H1 (cell line): ENCODE measurements at regions not wholly inside any gene's neighbourhood (a gene's known extent, or its start where the extent isn't known, plus 50 kb on each side); places are given as distances from the start of the nearest gene placed in this dataset.

Experiments used
- CTCF ChIA-PET: fragments of 300-600 bp; sonication (Branson Sonifier 250); formaldehyde crosslinking; loops from one replicate; lab custom pipeline; 2021; ENCODE audit not compliant: partially characterized antibody; lab: Charles Lee
- POLR2A ChIA-PET: fragments of 300-600 bp; sonication (Branson Sonifier 250); formaldehyde crosslinking; loops from one replicate; lab custom pipeline; 2021; ENCODE audit warnings: inconsistent platforms; ENCODE audit not compliant: partially characterized antibody; lab: Charles Lee
- DNase-seq, 2 experiments: peaks; one replicate each; pipeline versions ENCODE4 v3.0.0 to v3.0.0-alpha.2; 2010 to 2022; ENCODE audit warnings: low spot score in 2 of 2, low read depth in 1 of 2, mixed read lengths in 1 of 2
- FAIRE-seq: peaks from 2 replicates; lab custom pipeline; 2011; peaks lifted over from hg19 to GRCh38; lab: Jason Lieb, UNC
- H2AFZ ChIP-seq: 2 replicates; pipeline ENCODE4 v1.8.1; 2012; ENCODE audit warnings: low read length, inconsistent platforms
- H2AK5ac ChIP-seq: 2 replicates; pipeline ENCODE4 v1.6.1; 2013; ENCODE audit warnings: low read depth, low read length
- H2BK120ac ChIP-seq: replicated peaks from 2 replicates; pipeline ENCODE3; 2013; ENCODE audit warnings: low read depth, low read length, inconsistent platforms
- H2BK12ac ChIP-seq: 2 replicates; pipeline ENCODE4 v1.6.1; 2013; ENCODE audit warnings: low read depth, low read length
- H2BK15ac ChIP-seq: 2 replicates; pipeline ENCODE4 v1.6.1; 2013; ENCODE audit warnings: low read length
- H2BK20ac ChIP-seq: 2 replicates; pipeline ENCODE4 v1.6.1; 2013; ENCODE audit warnings: low read length
- H2BK5ac ChIP-seq: 2 replicates; pipeline ENCODE4 v1.6.1; 2013; ENCODE audit warnings: low read depth, low read length
- H3K14ac ChIP-seq: 2 replicates; pipeline ENCODE4 v1.6.1; 2013; ENCODE audit warnings: inconsistent platforms; ENCODE audit not compliant: insufficient read length
- H3K18ac ChIP-seq: 2 replicates; pipeline ENCODE4 v1.6.1; 2013; ENCODE audit warnings: low read length; ENCODE audit errors: extremely low read depth
- H3K23ac ChIP-seq: 2 replicates; pipeline ENCODE4 v1.6.1; 2013; ENCODE audit warnings: inconsistent platforms; ENCODE audit not compliant: insufficient read length
- H3K23me2 ChIP-seq: 2 replicates; pipeline ENCODE4 v1.6.1; 2013; ENCODE audit warnings: low read depth, low read length
- H3K27ac ChIP-seq: 2 replicates; pipeline ENCODE4 v1.6.1; 2011; ENCODE audit warnings: low read depth, low read length, inconsistent platforms
- H3K27me3 ChIP-seq, 4 experiments: replicated peaks in 1 of 4; 1 replicate in 1 of 4; 2 replicates in 3 of 4; pipeline versions ENCODE4 v1.6.1 to v1.8.1; 2011 to 2013; ENCODE audit warnings: low read length in 3 of 4, mild to moderate bottlenecking in 3 of 4, inconsistent platforms in 2 of 4, mixed read lengths in 2 of 4, moderate library complexity in 1 of 4; ENCODE audit not compliant: control insufficient read depth in 3 of 4, insufficient read depth in 3 of 4; ENCODE audit errors: extremely low read depth in 1 of 4
- H3K36me3 ChIP-seq, 4 experiments: 2 replicates each; pipeline versions ENCODE4 v1.6.1 to v1.8.1; 2011 to 2013; ENCODE audit warnings: mild to moderate bottlenecking in 4 of 4, low read length in 3 of 4, moderate library complexity in 2 of 4, control low read depth in 1 of 4, inconsistent platforms in 1 of 4; ENCODE audit not compliant: insufficient read depth in 4 of 4, control insufficient read depth in 2 of 4
- H3K4ac ChIP-seq: replicated peaks from 2 replicates; pipeline ENCODE3; 2013; ENCODE audit warnings: low read length, low read depth, mixed read lengths, inconsistent platforms; ENCODE audit not compliant: insufficient read length
- H3K4me1 ChIP-seq, 4 experiments: replicated peaks in 1 of 4; 1 replicate in 1 of 4; 2 replicates in 3 of 4; pipeline versions ENCODE4 v1.6.1 to v1.8.1; 2011 to 2013; ENCODE audit warnings: low read length in 3 of 4, inconsistent platforms in 2 of 4, mixed read lengths in 1 of 4; ENCODE audit not compliant: insufficient read depth in 4 of 4, control insufficient read depth in 3 of 4
- H3K4me2 ChIP-seq, 2 experiments: 2 replicates each; pipeline versions ENCODE4 v1.6.1 to v1.8.1; 2011 to 2013; ENCODE audit warnings: low read depth in 2 of 2, low read length in 2 of 2, control low read depth in 1 of 2, inconsistent platforms in 1 of 2, mild to moderate bottlenecking in 1 of 2; ENCODE audit not compliant: insufficient read depth in 1 of 2
- H3K4me3 ChIP-seq, 4 experiments: fragments of 200-600, 300-600 bp in 1 of 4; sonication (generic), shearing (Covaris generic), sonication (Bioruptor Twin) in 1 of 4; 2 replicates each; pipeline versions ENCODE4 v1.5.1 to v1.8.1; 2011 to 2016; ENCODE audit warnings: low read length in 4 of 4, low read depth in 3 of 4, control low read depth in 2 of 4, inconsistent platforms in 2 of 4, mild to moderate bottlenecking in 2 of 4, mixed read lengths in 1 of 4, moderate library complexity in 1 of 4; ENCODE audit not compliant: insufficient read depth in 2 of 4; ENCODE audit errors: extremely low read depth in 1 of 4
- H3K56ac ChIP-seq: replicated peaks from 2 replicates; pipeline ENCODE3; 2013; ENCODE audit warnings: low read depth, mild to moderate bottlenecking, mixed read lengths, low read length, inconsistent platforms; ENCODE audit not compliant: insufficient read length
- H3K79me1 ChIP-seq: 2 replicates; pipeline ENCODE4 v1.6.1; 2013; ENCODE audit warnings: low read depth, low read length, control low read depth
- H3K79me2 ChIP-seq, 2 experiments: 2 replicates each; pipeline versions ENCODE4 v1.6.1 to v1.8.1; 2012 to 2013; ENCODE audit warnings: low read length in 2 of 2, mild to moderate bottlenecking in 2 of 2, inconsistent platforms in 1 of 2; ENCODE audit not compliant: insufficient read depth in 2 of 2, control insufficient read depth in 1 of 2
- H3K9ac ChIP-seq, 4 experiments: replicated peaks in 1 of 4; 1 replicate in 1 of 4; 2 replicates in 3 of 4; pipeline versions ENCODE4 v1.6.1 to v1.8.1; 2011 to 2013; ENCODE audit warnings: low read depth in 3 of 4, low read length in 3 of 4, control low read depth in 2 of 4, mild to moderate bottlenecking in 2 of 4, moderate library complexity in 2 of 4, inconsistent platforms in 1 of 4; ENCODE audit errors: extremely low read depth in 1 of 4
- H3K9me3 ChIP-seq, 2 experiments: 2 replicates each; pipeline versions ENCODE4 v1.6.1 to v1.8.1; 2012 to 2013; ENCODE audit warnings: mild to moderate bottlenecking in 2 of 2, moderate library complexity in 2 of 2, control low read depth in 1 of 2, inconsistent platforms in 1 of 2, low read depth in 1 of 2, low read length in 1 of 2, mixed read lengths in 1 of 2; ENCODE audit not compliant: insufficient read depth in 2 of 2
- H4K20me1 ChIP-seq, 2 experiments: replicated peaks in 1 of 2; 2 replicates each; pipeline versions ENCODE3 to v1.8.1; 2011 to 2013; ENCODE audit warnings: inconsistent platforms in 2 of 2, low read length in 2 of 2, mild to moderate bottlenecking in 1 of 2; ENCODE audit not compliant: insufficient read depth in 2 of 2, control insufficient read depth in 1 of 2
- H4K5ac ChIP-seq: 2 replicates; pipeline ENCODE4 v1.6.1; 2013; ENCODE audit warnings: low read length, low read depth, mixed read lengths, inconsistent platforms; ENCODE audit not compliant: insufficient read length
- H4K8ac ChIP-seq: 2 replicates; pipeline ENCODE4 v1.8.0; 2013; ENCODE audit warnings: mild to moderate bottlenecking, moderate library complexity, low read length, inconsistent platforms; ENCODE audit not compliant: insufficient read depth; ENCODE audit errors: extremely low read depth
- H4K91ac ChIP-seq: replicated peaks from 2 replicates; pipeline ENCODE3; 2013; ENCODE audit warnings: low read length, mixed read lengths, inconsistent platforms; ENCODE audit not compliant: insufficient read length
- ASH2L ChIP-seq: fragments of 200-600, 300-600 bp; sonication (generic); IDR thresholded peaks from one replicate; pipeline ENCODE4 v1.7.1; 2017; ENCODE audit warnings: low read length
- BACH1 ChIP-seq: IDR thresholded peaks from 2 replicates; pipeline ENCODE4 v1.6.1; 2012; ENCODE audit warnings: low read length, improper control_type of control experiment
- BCL11A ChIP-seq, 2 experiments: IDR thresholded peaks; one replicate each; pipeline ENCODE4 v1.6.1; 2011; ENCODE audit warnings: low read depth in 2 of 2, low read length in 2 of 2, mild to moderate bottlenecking in 2 of 2
- BRCA1 ChIP-seq: IDR thresholded peaks from 2 replicates; pipeline ENCODE4 v1.6.1; 2012; ENCODE audit warnings: low read depth, low read length, improper control_type of control experiment
- CBX8 ChIP-seq: fragments of 300-800, 300-1000 bp; sonication (generic); IDR thresholded peaks from 2 replicates; pipeline ENCODE4 v1.7.1; 2016; ENCODE audit warnings: low read depth, low read length, borderline replicate concordance
- CHD1 ChIP-seq: IDR thresholded peaks from 2 replicates; pipeline ENCODE4 v1.6.1; 2012; ENCODE audit warnings: low read depth, low read length, improper control_type of control experiment
- CHD2 ChIP-seq: IDR thresholded peaks from 2 replicates; pipeline ENCODE4 v1.6.1; 2012; ENCODE audit warnings: low read length, improper control_type of control experiment
- FOSL1 ChIP-seq: IDR thresholded peaks from 2 replicates; pipeline ENCODE4 v1.6.1; 2011; ENCODE audit warnings: mild to moderate bottlenecking, low read depth, low read length, moderate library complexity; ENCODE audit not compliant: insufficient read depth
- NRF1 ChIP-seq: IDR thresholded peaks from 2 replicates; pipeline ENCODE4 v1.6.1; 2011; ENCODE audit warnings: mild to moderate bottlenecking, low read depth, low read length, improper control_type of control experiment
- POLR2A ChIP-seq, 2 experiments: IDR thresholded peaks; 1 replicate in 1 of 2; 2 replicates in 1 of 2; pipeline ENCODE4 v1.6.1; 2011; ENCODE audit warnings: low read depth in 2 of 2, low read length in 2 of 2, mild to moderate bottlenecking in 2 of 2; ENCODE audit errors: control extremely low read depth in 1 of 2
- RFX5 ChIP-seq: IDR thresholded peaks from 2 replicates; pipeline ENCODE4 v1.6.1; 2011; ENCODE audit warnings: low read depth, low read length, improper control_type of control experiment, borderline replicate concordance
- RNF2 ChIP-seq: fragments of 200-900, 300-1000 bp; sonication (generic); IDR thresholded peaks from 2 replicates; pipeline ENCODE4 v1.7.1; 2016; ENCODE audit warnings: borderline replicate concordance, low read depth, mild to moderate bottlenecking, antibody characterized with exemption, low read length; ENCODE audit not compliant: poor library complexity, severe bottlenecking; ENCODE audit errors: missing control alignments
- RXRA ChIP-seq: IDR thresholded peaks from 2 replicates; pipeline ENCODE4 v1.6.1; 2011; ENCODE audit warnings: low read depth, mild to moderate bottlenecking, low read length, moderate library complexity; ENCODE audit not compliant: insufficient read depth
- SAP30 ChIP-seq: fragments of 300-600 bp; sonication (generic); IDR thresholded peaks from 2 replicates; pipeline ENCODE4 v1.7.1; 2012; ENCODE audit warnings: low read length, moderate library complexity, mild to moderate bottlenecking, inconsistent platforms; ENCODE audit not compliant: insufficient read depth, insufficient replicate concordance
- SRF ChIP-seq: IDR thresholded peaks from 2 replicates; pipeline ENCODE4 v1.6.1; 2011; ENCODE audit warnings: mild to moderate bottlenecking, low read depth, low read length, moderate library complexity
- SUZ12 ChIP-seq: fragments of 200-600 bp; sonication (generic); IDR thresholded peaks from 2 replicates; pipeline ENCODE4 v1.6.1; 2012; ENCODE audit warnings: mild to moderate bottlenecking, inconsistent platforms, low read length, moderate library complexity, mixed read lengths
- TBP ChIP-seq: IDR thresholded peaks from 2 replicates; pipeline ENCODE4 v1.6.1; 2011; ENCODE audit warnings: low read depth, low read length, improper control_type of control experiment
- WGBS, 2 experiments: shearing (Covaris generic) in 1 of 2; methylation state at CpG; one replicate each; pipeline versions ENCODE4 v1.1.6 to v1.1.7; 2013 to 2015; ENCODE audit warnings: low lambda C conversion rate in 2 of 2, mixed read lengths in 2 of 2, inconsistent platforms in 1 of 2, low coverage in 1 of 2, missing lambda C conversion rate in 1 of 2; ENCODE audit not compliant: insufficient replicate concordance in 2 of 2, insufficient coverage in 1 of 2, insufficient read length in 1 of 2; ENCODE audit errors: extremely low coverage in 1 of 2, missing lambda C conversion rate in 1 of 2; 5-methylcytosine and 5-hydroxymethylcytosine counted together

DNA sequence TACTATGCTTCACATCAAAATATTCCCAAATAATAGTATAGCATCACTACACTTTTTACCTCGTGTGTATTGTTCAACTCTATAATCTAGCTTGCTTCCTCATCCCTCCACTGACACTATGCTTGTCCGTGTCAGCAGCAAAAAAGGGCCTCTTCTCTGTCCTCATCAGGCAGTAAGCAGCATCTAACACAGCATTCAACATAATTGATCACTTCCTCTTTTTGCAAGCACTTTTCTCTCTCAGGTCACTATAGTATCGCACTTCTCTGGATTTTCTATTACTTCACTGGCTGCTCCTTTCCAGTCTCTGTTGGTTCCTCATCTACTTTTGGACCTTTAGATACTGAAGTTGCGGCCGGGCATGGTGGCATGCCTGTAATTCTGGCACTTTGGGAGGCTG lies 64.9 kb upstream of the ZSWIM2 start:
- Histone ChIP-seq H3K79me2 (no peaks in the 10 kb centered on the region), H3K4me1 (no peaks in the 10 kb centered on the region), H3K23ac (no peak overlapping the region), H2BK20ac (no peak overlapping the region), H4K91ac (no peak overlapping the region), H3K23me2 (no peaks in the 10 kb centered on the region), H4K20me1 (no peaks in the 10 kb centered on the region), H3K9ac (no peak overlapping the region), H4K8ac (no peak overlapping the region), H3K79me1 (no peaks in the 10 kb centered on the region), H4K5ac (no peak overlapping the region), H3K4me2 (no peak overlapping the region), H3K27me3 (no peaks in the 10 kb centered on the region; a peak in 1 of 7 replicates), H2BK12ac (no peak overlapping the region), H3K27ac (no peak overlapping the region), H3K56ac (no peak overlapping the region), H3K36me3 (no peaks in the 10 kb centered on the region), H2AFZ (no peak overlapping the region), H3K18ac (no peak overlapping the region), H3K14ac (no peak overlapping the region), H2BK15ac (no peak overlapping the region), H3K4ac (no peak overlapping the region), H2BK5ac (no peak overlapping the region), H2BK120ac (no peak overlapping the region), H3K4me3 (no peak overlapping the region), H2AK5ac (no peak overlapping the region), H3K9me3 (no peaks in the 10 kb centered on the region)
- WGBS, 2 experiments = 80% methylated on average over 5 of the region's 5 CpGs; no CpG with 5 or more reads in 1 of the 2 experiments
- CTCF ChIA-PET = no interaction called here
- POLR2A ChIA-PET = no interaction called here
- DNase-seq (no peak), FAIRE-seq (no peak)
- TF ChIP-seq RNF2 (no peak), SRF (no peak), CHD2 (no peak), RXRA (no peak), BACH1 (no peak), CHD1 (no peak), NRF1 (no peak), BRCA1 (no peak), SAP30 (no peak), CBX8 (no peak), BCL11A (IDR thresholded peaks at IDR 0.05; ENCODE audit: low read depth in 2 of 2, low read length in 2 of 2) (no peak), TBP (no peak), ASH2L (no peak), FOSL1 (no peak), SUZ12 (no peak), RFX5 (no peak), POLR2A (IDR thresholded peaks at IDR 0.05; ENCODE audit: control extremely low read depth in 1 of 2, low read depth in 2 of 2, low read length in 2 of 2) (no peak)
